Effector memory CD8-positive, alpha-beta T cell (primary cell): ENCODE measurements at regions not wholly inside any gene's neighbourhood (a gene's known extent, or its start where the extent isn't known, plus 50 kb on each side); places are given as distances from the start of the nearest gene placed in this dataset.

ENCODE experiments used
- ATAC-seq: fragments of 150-1000 bp; cut with Tn5 transposase; replicated peaks from 2 replicates; pipeline ENCODE4 v1.10.0; 2021; ENCODE audit warnings: mild to moderate bottlenecking, moderate library complexity
- DNase-seq, 3 experiments: peaks; one replicate each; pipeline ENCODE4 v3.0.0; 2021
- H3K27ac Mint-ChIP-seq, 2 donors: one replicate each; pipeline ENCODE4 v1.8.0; 2022; ENCODE audit warnings: mild to moderate bottlenecking in 2 of 2, mixed read lengths in 2 of 2, moderate library complexity in 2 of 2
- H3K27me3 Mint-ChIP-seq, 2 donors: one replicate each; pipeline ENCODE4 v1.8.0; 2022; ENCODE audit warnings: mixed read lengths in 2 of 2
- H3K36me3 Mint-ChIP-seq: one replicate; pipeline ENCODE4 v1.8.0; 2022; ENCODE audit warnings: mild to moderate bottlenecking, moderate library complexity, mixed read lengths; ENCODE audit not compliant: insufficient read depth
- H3K4me1 Mint-ChIP-seq, 2 donors: one replicate each; pipeline ENCODE4 v1.8.0; 2022; ENCODE audit warnings: low read depth in 2 of 2, mixed read lengths in 2 of 2
- H3K4me3 Mint-ChIP-seq, 2 donors: one replicate each; pipeline ENCODE4 v1.8.0; 2022; ENCODE audit warnings: mild to moderate bottlenecking in 2 of 2, mixed read lengths in 2 of 2, moderate library complexity in 2 of 2
- H3K9me3 Mint-ChIP-seq, 2 donors: one replicate each; pipeline ENCODE4 v1.8.0; 2022; ENCODE audit warnings: mixed read lengths in 2 of 2

DNA sequence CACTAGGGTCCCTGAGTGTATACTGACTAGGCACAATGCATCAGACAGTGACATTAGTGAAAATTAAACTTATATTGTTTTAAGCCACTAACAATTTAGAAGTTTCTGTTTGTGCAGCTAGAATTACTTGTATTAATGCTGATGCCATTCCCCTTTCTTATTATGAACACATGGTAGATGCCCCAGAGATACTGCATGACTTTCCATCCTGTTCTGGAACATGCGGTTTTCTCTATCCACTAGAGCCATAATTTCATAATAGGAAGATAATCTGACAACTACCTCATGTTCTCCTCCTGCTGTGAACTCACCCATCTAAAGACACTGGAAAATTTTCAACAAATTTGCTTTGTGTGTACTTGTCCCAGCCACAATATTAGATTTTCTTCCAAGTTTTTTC is 1256.4 kb downstream of the FAM181B start:
- ATAC-seq (no peak), DNase-seq (no peak)
- Mint-ChIP-seq H3K36me3 (no peaks in the 10 kb centered on the region), H3K4me3 (no peak overlapping the region), H3K27ac (no peak overlapping the region), H3K27me3 (no peaks in the 10 kb centered on the region), H3K9me3 (peaks cover 6 to 9% of the 10 kb centered on the region in 2 donors), H3K4me1 (no peaks in the 10 kb centered on the region)

GRCh38 chr11:81476345-81476744 is 1257.3 kb downstream of the FAM181B start:
- Mint-ChIP-seq H3K27me3 (no peaks in the 10 kb centered on the region), H3K9me3 (peaks cover 3 to 6% of the 10 kb centered on the region in 2 donors), H3K36me3 (no peaks in the 10 kb centered on the region), H3K4me1 (no peaks in the 10 kb centered on the region), H3K4me3 (no peak overlapping the region), H3K27ac (no peak overlapping the region)
- no peak for DNase-seq
- ATAC-seq, result no peak

DNA sequence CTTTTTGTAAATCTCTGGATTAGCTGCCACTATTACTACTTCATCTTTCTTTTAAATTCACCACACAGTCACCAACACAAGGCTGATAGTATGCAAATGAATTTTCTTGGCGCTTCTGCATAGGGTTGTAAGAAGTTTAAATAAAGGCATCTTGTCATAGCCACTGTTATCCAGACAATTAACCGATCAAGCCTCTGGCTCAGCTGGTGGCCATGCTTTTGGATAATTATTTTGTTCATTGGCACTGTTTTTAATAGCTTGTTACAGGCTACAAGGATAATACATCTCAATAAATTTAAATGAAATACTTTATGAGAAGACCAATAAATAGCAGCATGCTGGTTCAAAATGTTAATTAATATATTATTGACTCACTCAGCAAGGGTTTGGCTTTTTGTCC is 1261.0 kb downstream of the FAM181B start:
- ATAC-seq, result no peak
- H3K4me1 Mint-ChIP-seq, result no peaks in the 10 kb centered on the region
- H3K36me3 Mint-ChIP-seq, result no peaks in the 10 kb centered on the region
- DNase-seq, result no peak
- H3K4me3 Mint-ChIP-seq, result no peak overlapping the region
- no peak overlapping the region for H3K27ac Mint-ChIP-seq
- H3K27me3 Mint-ChIP-seq, result no peaks in the 10 kb centered on the region
- H3K9me3 Mint-ChIP-seq, result peaks cover 9 to 12% of the 10 kb centered on the region in 2 donors

DNA sequence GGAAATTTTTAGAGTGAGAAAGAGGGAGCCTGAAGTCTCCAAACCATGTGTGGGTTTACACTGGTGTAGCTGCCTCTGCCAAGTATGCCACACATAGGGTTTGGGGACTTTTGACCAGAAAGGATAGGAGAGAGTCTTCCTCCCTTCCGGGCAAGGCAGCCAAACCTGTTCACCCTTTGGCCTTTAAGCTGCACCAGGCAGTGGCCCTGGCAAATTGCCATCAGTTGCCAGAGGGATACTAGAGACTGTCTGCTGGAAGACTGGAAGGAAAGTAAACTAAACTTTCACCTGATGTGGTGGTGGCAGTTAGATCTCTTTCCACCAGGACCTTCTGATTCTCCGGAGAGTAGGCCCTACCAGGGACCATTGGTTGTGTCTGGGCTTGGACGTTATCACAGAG is 1263.2 kb downstream of the FAM181B start:
- Mint-ChIP-seq H3K27me3 (no peaks in the 10 kb centered on the region), H3K4me1 (no peaks in the 10 kb centered on the region), H3K9me3 (peaks cover 10 to 24% of the 10 kb centered on the region in 2 donors), H3K4me3 (no peak overlapping the region), H3K27ac (no peak overlapping the region), H3K36me3 (no peaks in the 10 kb centered on the region)
- DNase-seq (no peak), ATAC-seq (no peak)

DNA sequence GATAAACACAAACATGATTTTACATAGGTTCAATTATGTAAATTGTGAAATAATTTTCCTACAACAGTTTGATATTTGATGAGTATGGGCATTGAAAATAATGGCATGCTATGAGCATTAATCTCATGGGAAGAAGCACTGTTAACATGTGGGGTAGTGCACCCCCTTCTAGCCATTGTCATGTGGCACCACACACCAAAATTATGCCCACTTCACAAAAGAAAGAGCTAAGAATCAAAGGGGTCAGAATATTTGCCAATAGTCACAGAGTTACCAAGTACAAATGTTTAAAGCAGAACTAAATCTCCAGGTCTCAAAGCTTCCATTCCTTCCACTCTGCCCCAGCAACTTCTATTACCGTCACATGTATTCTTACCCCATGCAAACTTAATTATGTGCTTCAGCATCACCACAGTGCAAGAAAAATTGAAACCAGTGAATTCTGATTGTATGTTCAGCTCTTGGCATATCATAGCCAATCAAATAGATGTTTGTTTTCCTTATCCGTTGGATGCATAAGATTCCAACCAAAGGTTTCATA is 1273.8 kb downstream of the FAM181B start:
- no peak for ATAC-seq

DNA sequence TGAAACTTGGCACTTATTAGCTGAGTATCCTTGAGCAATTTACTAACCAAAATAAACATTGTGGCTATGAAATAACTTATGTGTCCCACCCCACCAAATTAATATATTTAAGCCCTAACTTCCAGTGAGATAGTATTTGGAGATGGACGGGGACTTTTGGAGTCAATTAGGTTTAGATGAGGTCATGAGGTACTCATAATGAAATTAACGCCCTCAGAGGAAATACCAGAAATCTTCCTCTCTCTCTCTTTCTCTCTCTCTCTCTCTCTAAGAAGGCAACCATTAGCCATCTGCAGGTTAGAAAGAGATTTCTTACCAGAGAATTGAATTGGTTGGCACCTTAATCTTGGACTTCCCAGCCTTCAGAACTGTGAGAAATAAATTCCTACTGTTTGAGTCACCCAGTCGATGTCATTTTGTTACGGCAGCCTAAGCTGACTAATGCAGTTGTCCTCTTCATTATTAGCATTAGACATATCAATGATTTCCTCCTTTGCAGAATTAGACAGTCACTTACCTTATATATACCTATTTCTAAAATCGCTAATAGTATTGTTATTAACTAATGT is 1284.0 kb downstream of the FAM181B start:
- H3K4me3 Mint-ChIP-seq, result no peak overlapping the region
- H3K27ac Mint-ChIP-seq, result no peak overlapping the region
- H3K36me3 Mint-ChIP-seq, result no peaks in the 10 kb centered on the region
- peaks cover 13 to 21% of the 10 kb centered on the region in 2 donors for H3K9me3 Mint-ChIP-seq
- no peaks in the 10 kb centered on the region for H3K4me1 Mint-ChIP-seq
- DNase-seq, result no peak
- no peaks in the 10 kb centered on the region for H3K27me3 Mint-ChIP-seq
- no peak for ATAC-seq

More for the DNA sequence above, 1273.8 kb downstream of the FAM181B start:
- H3K36me3 Mint-ChIP-seq, result no peaks in the 10 kb centered on the region
- no peaks in the 10 kb centered on the region for H3K4me1 Mint-ChIP-seq
- H3K4me3 Mint-ChIP-seq, result no peak overlapping the region
- peaks cover 5 to 11% of the 10 kb centered on the region in 2 donors for H3K9me3 Mint-ChIP-seq
- no peak overlapping the region for H3K27ac Mint-ChIP-seq
- no peaks in the 10 kb centered on the region for H3K27me3 Mint-ChIP-seq
- DNase-seq, result no peak

DNA sequence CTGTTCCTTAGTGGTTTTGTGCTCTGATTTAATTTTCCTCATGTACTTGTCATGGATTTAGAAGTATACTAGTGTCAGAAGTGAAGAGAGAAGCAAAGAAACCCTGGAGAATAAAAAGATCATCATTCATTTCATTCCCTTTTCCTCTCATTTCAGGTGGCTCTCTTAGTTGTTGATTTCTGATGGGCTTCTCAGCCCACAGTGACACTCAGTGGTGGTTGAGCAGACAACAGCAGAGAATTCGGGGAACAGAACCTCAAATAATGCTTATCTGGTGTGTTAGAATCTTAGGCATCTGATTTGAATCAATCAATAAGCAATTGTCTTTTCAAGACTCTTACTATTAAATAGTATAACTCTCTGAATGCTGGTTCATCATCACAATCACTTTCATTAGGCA is 1289.4 kb downstream of the FAM181B start:
- DNase-seq (no peak), ATAC-seq (no peak)
- Mint-ChIP-seq H3K36me3 (no peaks in the 10 kb centered on the region), H3K9me3 (peaks cover 5 to 7% of the 10 kb centered on the region in 2 donors), H3K4me3 (no peak overlapping the region), H3K27me3 (no peaks in the 10 kb centered on the region), H3K27ac (no peak overlapping the region), H3K4me1 (no peaks in the 10 kb centered on the region)

GRCh38 chr11:81432333-81432732 is 1301.3 kb downstream of the FAM181B start:
- Mint-ChIP-seq H3K4me1 (no peaks in the 10 kb centered on the region), H3K27ac (no peak overlapping the region), H3K9me3 (peaks cover 2 to 13% of the 10 kb centered on the region in 2 donors), H3K36me3 (no peaks in the 10 kb centered on the region), H3K27me3 (no peaks in the 10 kb centered on the region), H3K4me3 (no peak overlapping the region)
- no peak for ATAC-seq
- no peak for DNase-seq

DNA sequence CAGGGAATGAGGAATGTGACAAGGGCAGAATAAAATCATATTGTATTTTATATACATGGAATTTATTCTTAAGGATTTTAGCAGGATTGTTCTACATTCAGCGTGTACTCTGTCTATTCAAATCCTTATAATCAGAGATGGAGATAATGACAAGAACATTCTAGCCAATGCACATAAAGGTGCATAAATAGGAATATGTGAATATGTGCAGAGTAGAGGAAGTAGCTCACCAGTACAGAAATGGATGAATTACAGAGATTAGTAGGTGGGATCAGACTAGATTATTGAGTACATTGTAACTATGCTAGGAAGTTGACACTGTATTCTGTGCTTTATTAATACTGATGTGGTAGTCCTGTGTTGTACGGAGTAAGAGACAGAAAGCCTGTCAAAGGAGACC is 1308.8 kb downstream of the FAM181B start:
- DNase-seq (no peak), ATAC-seq (no peak)
- H3K27ac Mint-ChIP-seq, result no peak overlapping the region
- H3K4me3 Mint-ChIP-seq, result no peak overlapping the region
- peaks cover 5 to 19% of the 10 kb centered on the region in 2 donors for H3K9me3 Mint-ChIP-seq
- no peaks in the 10 kb centered on the region for H3K27me3 Mint-ChIP-seq
- no peaks in the 10 kb centered on the region for H3K36me3 Mint-ChIP-seq
- H3K4me1 Mint-ChIP-seq, result no peaks in the 10 kb centered on the region

GRCh38 chr11:81422402-81422801 is 1311.3 kb downstream of the FAM181B start:
- no peak for DNase-seq
- Mint-ChIP-seq H3K36me3 (no peaks in the 10 kb centered on the region), H3K27me3 (no peaks in the 10 kb centered on the region), H3K4me3 (no peak overlapping the region), H3K9me3 (peaks cover 5 to 7% of the 10 kb centered on the region in 2 donors), H3K27ac (no peak overlapping the region), H3K4me1 (no peaks in the 10 kb centered on the region)
- no peak for ATAC-seq

DNA sequence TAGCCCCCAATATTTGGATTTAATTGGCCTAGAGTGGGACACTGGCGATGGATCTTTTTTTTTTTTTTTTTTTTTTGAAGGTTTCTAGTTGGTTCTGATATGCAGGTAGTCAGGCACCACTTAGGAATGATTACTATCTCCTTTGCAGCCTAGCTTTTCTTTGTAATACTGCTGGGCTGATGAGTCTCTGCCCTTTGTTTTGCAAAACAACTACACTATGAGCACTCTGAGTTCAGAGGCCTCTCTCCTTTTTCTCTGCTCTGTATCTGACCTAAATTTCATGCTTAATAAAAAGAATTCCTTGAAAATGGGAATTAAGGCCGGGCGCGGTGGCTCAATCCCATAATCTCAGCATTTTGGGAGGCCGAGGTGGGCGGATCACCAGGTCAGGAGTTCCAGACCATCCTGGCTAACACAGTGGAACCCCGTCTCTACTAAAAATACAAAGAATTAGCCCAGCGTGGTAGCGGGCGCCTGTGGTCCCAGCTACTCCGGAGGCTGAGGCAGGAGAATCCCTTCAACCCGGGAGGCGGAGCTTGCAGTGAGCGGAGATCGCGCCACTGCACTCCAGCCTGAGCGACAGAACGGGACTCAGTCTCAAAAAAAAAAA is 1312.3 kb downstream of the FAM181B start:
- Mint-ChIP-seq H3K27me3 (no peaks in the 10 kb centered on the region), H3K36me3 (no peaks in the 10 kb centered on the region), H3K27ac (no peak overlapping the region), H3K4me1 (no peaks in the 10 kb centered on the region), H3K4me3 (no peak overlapping the region), H3K9me3 (peaks cover 3 to 7% of the 10 kb centered on the region in 2 donors)
- DNase-seq, result no peak
- ATAC-seq, result no peak

GRCh38 chr11:81420668-81421250 is 1312.9 kb downstream of the FAM181B start:
- Mint-ChIP-seq H3K4me3 (no peak overlapping the region), H3K27me3 (no peaks in the 10 kb centered on the region), H3K4me1 (no peaks in the 10 kb centered on the region), H3K36me3 (no peaks in the 10 kb centered on the region), H3K9me3 (peaks cover 3 to 7% of the 10 kb centered on the region in 2 donors), H3K27ac (no peak overlapping the region)
- no peak for DNase-seq
- ATAC-seq, result no peak

DNA sequence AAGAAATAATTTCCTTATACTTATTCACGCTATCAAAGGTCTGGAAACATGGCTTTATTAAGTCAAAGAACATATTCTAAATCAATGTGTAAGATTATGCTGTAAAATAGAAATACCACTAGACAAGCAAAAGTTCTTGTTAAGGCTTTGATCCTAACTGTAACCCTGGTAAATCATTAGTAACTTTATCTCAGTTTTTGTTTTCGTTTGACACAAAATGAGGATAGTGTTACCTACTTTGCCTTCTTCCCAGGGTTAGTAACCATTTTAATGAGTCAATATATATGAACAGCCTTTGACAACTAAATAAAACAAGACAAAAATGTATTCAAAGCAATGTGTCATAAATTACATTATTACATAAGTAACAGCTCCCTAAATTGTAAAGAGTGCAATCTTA is 1336.3 kb downstream of the FAM181B start:
- ATAC-seq (no peak), DNase-seq (no peak)
- H3K4me3 Mint-ChIP-seq, result no peak overlapping the region
- no peaks in the 10 kb centered on the region for H3K4me1 Mint-ChIP-seq
- H3K36me3 Mint-ChIP-seq, result no peaks in the 10 kb centered on the region
- peaks cover 0 to 2% of the 10 kb centered on the region in 2 donors for H3K9me3 Mint-ChIP-seq
- no peak overlapping the region for H3K27ac Mint-ChIP-seq
- no peaks in the 10 kb centered on the region for H3K27me3 Mint-ChIP-seq

GRCh38 chr11:81394311-81394710 is 1339.4 kb downstream of the FAM181B start:
- no peaks in the 10 kb centered on the region for H3K27me3 Mint-ChIP-seq
- ATAC-seq (no peak), DNase-seq (no peak)
- no peaks in the 10 kb centered on the region for H3K4me1 Mint-ChIP-seq
- peaks cover 0 to 2% of the 10 kb centered on the region in 2 donors for H3K9me3 Mint-ChIP-seq
- no peaks in the 10 kb centered on the region for H3K36me3 Mint-ChIP-seq
- no peak overlapping the region for H3K27ac Mint-ChIP-seq
- no peak overlapping the region for H3K4me3 Mint-ChIP-seq
